Fibroblast of skin of abdomen (primary cell): ENCODE measurements at regions not wholly inside any gene's neighbourhood (a gene's known extent, or its start where the extent isn't known, plus 50 kb on each side); places are given as distances from the start of the nearest gene placed in this dataset.
"Not testable (repeated sequence)": the region's sequence is repeated elsewhere in the genome, so short reads cannot be mapped to it uniquely, and the experiment has no call there.

Source experiments
- DNase-seq: peaks from one replicate; pipeline ENCODE4 v3.0.0-alpha.2; 2013

- no peak for DNase-seq
Measured at GRCh38 chr13:61358599-61358998, 57.0 kb downstream of the PCDH20 start.

GRCh38 chr13:61350341-61350740 is 65.3 kb downstream of the PCDH20 start:
- DNase-seq = no peak

DNA sequence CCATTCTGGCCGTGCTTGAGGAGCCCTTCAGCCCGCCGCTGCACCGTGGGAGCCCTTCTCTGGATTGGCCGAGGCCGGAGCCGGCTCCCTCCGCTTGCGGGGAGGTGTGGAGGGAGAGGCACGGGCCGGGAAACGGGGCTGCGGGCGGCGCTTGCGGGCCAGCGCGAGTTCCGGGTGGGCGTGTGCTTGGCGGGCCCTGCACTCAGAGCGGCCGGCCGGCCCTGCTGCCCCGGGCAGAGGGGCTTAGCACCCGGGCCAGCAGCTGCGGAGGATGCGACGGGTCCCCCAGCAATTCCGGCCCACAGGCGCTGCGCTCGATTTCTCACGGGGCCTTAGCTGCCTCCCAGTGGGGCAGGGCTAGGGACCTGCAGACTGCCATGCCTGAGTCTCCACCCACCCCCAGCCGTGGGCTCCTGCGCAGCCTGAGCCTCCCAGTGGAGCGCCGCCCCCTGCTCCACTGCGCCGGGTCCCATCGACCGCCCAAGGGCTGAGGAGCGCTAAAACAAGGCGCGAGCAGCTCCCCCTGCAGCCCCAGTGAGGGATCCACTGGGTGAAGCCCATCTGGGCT is 76.5 kb downstream of the PCDH20 start:
- no peak for DNase-seq

DNA sequence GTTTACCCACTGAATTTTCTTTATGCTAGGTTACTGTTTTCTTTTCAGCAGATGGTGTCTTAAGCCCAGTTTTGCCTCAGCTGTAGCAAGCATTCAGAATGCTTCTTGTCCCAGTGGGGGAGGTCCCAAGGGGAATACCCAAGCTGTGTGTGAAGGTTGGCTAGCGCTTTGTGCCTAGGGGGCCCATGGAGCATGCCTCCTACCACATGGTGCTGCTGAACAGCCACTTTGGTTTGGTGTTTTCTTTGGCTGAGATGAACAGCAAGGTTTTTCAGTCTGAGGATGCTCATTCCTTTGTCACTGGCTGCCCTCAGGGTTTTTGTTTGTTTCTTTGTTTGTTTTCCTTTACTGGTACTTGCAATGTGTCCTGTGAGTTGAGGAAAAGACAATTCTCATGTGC is 99.0 kb downstream of the PCDH20 start:
- no peak for DNase-seq

DNA sequence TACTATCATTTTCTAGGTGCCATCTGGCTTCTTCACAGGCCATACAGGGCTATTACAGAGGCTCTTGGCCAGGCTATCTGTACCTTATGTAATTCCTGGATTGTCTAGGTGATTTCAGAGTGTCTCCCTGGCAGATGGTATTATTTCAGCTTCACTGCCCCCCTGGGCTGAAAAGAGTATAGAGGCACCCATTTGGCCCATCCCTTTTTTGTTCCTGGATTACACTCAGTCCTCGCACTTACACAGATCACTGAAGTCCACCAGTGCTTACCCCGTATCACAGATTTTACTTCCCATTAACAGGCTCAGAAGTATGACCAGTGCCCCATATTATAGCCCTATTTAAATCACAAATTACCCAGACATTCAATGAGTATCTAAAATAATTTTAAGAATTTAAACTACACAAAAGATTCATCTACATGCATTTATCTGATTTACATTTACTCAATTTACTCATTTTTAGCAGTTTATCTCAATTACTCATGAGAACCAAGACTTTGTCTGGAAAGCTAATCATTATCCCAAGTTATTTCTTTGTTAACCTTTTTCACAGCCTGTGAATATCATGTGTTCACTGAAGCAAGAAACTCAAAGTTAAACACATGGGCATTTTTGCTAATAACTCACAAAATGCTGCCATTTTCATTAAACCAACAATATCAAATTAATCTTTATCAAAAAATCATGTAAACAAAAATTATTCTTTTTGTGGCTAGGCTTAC is 121.0 kb downstream of the PCDH20 start:
- no peak for DNase-seq

- no peak for DNase-seq
Measured at GRCh38 chr13:61286148-61286745, 129.4 kb downstream of the PCDH20 start.

DNA sequence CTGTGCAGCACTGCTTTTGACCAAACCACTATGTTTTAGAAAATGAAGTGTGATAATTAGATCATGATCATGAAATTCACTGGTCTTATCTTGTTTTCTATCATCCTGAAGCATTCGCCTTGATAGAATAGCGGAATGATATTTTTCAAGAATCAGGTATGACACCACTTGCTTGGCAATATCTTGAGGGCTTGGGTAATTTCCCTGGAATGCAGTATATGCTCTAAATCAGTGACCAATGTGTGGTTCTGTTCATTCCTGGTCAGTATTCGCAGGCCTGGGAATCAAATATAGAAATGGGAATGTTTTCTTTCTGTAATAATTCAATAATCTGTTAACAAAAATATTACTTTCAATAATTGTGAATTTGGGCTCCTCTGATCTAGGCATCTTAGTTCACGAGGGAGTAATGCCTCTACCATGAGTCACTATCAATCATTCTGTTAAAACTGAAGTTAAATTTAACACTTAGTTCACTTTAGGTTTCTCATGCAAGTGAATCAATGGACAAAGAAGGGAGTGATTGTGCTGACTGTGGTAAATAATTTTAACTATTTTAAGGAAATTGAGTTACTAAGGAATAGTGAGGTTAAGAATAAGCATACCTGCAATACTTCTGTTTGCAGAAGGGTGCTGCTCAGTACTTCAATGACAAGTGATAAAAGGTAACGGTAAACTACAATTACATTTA is 137.9 kb downstream of the PCDH20 start:
- no peak for DNase-seq

DNA sequence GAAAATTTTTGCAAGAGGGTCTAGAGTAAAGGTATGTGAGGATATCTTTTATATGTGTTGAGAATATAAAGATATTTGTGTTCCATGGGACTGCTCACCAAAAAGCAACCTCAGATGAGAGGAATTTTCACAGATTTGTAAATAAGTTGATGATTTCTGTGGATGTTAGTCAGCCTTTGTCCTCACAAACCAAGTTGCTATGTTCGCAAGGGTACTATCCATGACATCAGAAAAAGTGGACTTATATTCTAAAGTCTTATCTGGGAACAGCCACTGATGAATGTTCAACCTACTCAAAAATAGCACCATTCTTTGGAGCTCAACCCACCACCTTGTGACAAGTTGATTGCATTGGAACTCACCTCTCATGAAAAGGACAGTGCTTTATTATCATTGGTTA is 138.6 kb downstream of the PCDH20 start:
- no peak for DNase-seq

DNA sequence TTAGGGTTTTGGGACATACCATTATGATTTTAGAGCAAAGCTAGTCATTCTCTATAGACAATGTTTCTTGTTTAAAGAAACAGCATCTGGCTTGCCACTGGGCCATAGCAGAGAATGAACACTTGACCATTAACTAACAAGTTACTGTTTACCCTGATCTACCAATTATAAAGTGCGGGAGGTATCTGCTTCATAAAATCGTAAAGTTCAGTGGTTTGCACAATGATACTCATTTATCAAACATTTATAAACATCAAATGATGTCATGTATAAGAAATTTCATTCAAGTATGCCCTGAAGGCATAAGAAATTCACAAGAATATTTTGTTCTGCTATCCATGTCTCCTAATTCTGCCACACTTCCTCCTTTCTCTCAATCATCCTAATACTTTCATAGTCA is 139.2 kb downstream of the PCDH20 start:
- DNase-seq = no peak

- DNase-seq = no peak
Measured at GRCh38 chr13:61275736-61276135, 139.9 kb downstream of the PCDH20 start.

DNA sequence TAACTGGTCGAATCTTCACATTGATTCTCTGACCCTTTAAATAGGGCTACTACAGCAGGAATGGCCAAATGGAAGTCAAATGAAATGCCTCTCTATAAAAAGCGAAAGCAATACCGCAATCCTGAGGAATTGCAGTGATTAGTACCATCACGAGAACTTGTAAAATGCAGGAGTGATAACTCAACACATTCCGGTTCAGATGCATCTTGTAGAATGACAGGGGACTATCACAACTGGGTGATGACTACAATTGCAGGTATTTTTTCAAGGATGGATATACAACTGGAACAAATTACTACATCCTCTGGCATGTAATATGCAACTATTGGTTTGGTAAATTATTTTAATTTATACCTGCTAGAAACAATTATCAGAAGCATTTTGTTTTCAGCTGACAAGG is 140.4 kb downstream of the PCDH20 start:
- DNase-seq = no peak

- DNase-seq = not testable (repeated sequence)
Measured at GRCh38 chr13:61266896-61267295, 148.8 kb downstream of the PCDH20 start.

GRCh38 chr13:61261746-61262472 is 153.7 kb downstream of the PCDH20 start:
- DNase-seq = no peak

GRCh38 chr13:61258185-61258584 is 157.5 kb downstream of the PCDH20 start:
- DNase-seq = no peak

GRCh38 chr13:61255040-61255796 is 160.4 kb downstream of the PCDH20 start:
- no peak for DNase-seq

GRCh38 chr13:61253105-61253877 is 162.4 kb downstream of the PCDH20 start:
- DNase-seq = no peak

DNA sequence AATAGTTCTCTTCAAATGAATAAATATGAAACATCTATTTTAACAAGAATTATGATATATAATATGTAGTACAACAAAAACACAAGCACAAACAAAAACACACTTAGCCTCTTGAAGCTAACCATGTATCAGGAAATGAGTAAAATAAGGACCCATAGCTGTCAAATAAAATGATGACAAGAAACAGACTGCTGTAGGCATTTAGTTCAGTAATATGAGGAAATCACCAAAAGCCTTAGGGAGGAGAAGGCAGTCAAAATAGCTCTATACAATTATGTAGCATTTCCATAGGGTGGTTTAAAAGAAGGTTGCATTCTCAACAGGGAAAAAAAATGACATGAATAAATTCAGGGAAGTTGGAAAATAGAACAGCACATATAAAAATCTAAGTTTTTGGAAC is 163.4 kb downstream of the PCDH20 start:
- no peak for DNase-seq

DNA sequence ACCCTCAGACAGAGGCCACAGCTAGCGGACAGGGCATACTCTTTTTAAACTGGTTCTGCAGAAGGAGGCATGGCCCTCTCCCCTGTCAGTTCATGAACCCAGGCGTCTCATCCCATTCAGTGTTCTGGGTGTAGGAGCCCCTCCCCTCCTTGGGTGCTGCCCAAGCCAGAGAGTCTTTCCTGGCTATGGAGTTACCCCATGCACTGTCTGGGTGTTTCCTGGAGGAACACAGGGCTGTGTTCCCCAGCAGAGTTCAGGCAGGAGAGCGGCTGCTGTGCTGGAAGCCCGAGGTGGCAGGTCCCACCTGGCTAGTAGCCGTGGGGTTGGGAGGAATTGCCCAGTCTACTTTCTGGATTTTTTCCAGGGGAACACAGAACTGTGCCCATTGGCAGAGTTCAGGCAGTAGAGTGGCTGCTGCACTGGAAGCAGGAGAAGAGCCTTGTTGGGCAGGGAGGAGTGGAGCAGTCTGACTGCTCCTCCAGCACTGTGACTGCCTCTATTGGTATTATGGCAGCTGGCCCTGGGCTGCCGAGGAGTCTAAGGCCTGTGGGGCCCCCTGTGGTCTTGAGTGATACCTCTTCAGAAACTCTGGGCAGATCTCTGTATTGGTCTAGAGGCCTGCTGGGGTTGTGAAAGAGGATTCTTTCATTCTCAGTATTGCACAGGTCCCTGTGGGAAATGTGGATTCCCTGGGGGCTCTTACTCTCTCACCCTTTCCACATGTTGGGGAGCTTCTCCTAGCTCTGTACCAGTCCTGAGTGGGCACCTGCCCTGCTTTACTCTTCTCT is 168.3 kb downstream of the PCDH20 start:
- no peak for DNase-seq

DNA sequence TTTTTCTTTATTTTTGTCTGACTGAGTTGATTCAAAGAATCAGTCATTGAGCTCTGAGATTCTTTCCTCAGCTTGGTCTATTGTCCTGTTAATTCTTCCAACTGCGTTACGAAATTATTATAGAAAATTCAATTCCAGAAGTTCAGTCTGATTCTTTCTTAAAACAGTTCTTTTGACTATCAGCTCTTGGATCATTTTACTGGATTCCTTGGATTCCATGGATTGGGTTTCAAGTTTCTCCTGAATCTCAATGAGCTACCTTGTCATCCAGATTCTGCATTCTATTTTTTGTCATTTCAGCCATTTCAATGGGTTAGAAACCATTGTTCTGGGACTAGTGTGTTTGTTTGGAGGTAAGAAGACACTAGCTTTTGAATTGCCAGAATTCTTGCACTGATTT is 169.3 kb downstream of the PCDH20 start:
- no peak for DNase-seq

DNA sequence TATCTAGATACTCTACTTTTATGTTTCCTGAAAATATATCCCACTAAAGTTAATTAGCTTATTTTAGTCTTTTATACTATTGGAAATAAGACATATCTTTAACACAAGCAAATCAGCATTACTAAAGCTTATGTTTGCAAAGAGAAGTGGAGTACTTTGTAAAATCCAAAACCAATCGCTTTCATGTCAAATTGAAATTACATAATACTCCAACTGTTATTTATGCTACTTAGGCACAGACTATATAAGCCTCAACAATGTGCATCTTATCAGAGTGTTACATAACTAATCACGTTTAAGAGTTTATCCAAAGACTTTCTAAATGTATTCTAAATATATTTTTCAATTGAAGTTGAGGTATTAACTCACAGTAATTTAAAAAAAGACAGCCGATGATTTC is 200.0 kb downstream of the PCDH20 start:
- no peak for DNase-seq

DNA sequence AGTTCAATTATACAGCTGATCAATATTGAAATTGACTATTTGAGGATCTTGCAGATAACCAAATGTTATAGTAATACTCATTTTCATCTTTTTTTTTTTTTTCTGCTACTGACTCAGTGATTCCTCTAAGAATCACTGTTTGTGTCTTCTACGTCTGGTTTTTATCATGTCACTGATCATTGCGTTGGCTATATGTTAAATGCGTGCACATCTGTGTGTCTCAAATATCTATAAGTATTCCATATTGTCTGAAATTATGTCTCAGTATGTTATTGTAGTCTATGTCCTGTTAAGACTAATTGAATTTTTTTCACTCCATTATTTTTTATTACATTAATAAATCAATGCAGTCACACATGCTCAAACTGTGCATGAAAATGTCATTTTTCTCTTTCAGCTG is 200.5 kb downstream of the PCDH20 start:
- no peak for DNase-seq
